ENCODE measurements at regions not wholly inside any gene's neighbourhood (a gene's known extent, or its start where the extent isn't known, plus 50 kb on each side); places are given as distances from the start of the nearest gene placed in this dataset.
"Not testable (repeated sequence)": the region's sequence is repeated elsewhere in the genome, so short reads cannot be mapped to it uniquely, and the experiment has no call there.

DNA sequence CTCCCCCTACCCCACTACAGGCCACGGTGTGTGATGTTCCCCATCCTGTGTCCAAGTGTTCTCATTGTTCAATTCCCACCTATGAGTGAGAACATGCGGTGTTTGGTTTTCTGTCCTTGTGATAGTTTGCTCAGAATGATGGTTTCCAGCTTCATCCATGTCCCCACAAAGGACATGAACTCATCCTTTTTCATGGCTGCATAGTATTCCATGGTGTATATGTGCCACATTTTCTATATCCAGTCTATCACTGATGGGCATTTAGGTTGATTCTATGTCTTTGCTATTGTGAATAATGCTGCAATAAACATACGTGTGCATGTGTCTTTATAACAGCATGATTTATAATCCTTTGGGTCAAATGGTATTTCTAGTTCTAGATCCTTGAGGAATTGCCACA is 573.4 kb downstream of the TMTC2 start:
- TF ChIP-seq, protein P1, sequence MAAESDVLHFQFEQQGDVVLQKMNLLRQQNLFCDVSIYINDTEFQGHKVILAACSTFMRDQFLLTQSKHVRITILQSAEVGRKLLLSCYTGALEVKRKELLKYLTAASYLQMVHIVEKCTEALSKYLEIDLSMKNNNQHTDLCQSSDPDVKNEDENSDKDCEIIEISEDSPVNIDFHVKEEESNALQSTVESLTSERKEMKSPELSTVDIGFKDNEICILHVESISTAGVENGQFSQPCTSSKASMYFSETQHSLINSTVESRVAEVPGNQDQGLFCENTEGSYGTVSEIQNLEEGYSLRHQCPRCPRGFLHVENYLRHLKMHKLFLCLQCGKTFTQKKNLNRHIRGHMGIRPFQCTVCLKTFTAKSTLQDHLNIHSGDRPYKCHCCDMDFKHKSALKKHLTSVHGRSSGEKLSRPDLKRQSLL (tag by site-specific recombination; IDR thresholded peaks at IDR 0.05) = not testable (repeated sequence)
- TF ChIP-seq ZNF214 (tag by site-specific recombination; IDR thresholded peaks at IDR 0.05; ENCODE audit: borderline replicate concordance) = not testable (repeated sequence)
- TF ChIP-seq, protein P2, sequence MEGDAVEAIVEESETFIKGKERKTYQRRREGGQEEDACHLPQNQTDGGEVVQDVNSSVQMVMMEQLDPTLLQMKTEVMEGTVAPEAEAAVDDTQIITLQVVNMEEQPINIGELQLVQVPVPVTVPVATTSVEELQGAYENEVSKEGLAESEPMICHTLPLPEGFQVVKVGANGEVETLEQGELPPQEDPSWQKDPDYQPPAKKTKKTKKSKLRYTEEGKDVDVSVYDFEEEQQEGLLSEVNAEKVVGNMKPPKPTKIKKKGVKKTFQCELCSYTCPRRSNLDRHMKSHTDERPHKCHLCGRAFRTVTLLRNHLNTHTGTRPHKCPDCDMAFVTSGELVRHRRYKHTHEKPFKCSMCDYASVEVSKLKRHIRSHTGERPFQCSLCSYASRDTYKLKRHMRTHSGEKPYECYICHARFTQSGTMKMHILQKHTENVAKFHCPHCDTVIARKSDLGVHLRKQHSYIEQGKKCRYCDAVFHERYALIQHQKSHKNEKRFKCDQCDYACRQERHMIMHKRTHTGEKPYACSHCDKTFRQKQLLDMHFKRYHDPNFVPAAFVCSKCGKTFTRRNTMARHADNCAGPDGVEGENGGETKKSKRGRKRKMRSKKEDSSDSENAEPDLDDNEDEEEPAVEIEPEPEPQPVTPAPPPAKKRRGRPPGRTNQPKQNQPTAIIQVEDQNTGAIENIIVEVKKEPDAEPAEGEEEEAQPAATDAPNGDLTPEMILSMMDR (tag by site-specific recombination; IDR thresholded peaks at IDR 0.05) = not testable (repeated sequence)
